ENCODE measurements at regions not wholly inside any gene's neighbourhood (a gene's known extent, or its start where the extent isn't known, plus 50 kb on each side); places are given as distances from the start of the nearest gene placed in this dataset.

DNA sequence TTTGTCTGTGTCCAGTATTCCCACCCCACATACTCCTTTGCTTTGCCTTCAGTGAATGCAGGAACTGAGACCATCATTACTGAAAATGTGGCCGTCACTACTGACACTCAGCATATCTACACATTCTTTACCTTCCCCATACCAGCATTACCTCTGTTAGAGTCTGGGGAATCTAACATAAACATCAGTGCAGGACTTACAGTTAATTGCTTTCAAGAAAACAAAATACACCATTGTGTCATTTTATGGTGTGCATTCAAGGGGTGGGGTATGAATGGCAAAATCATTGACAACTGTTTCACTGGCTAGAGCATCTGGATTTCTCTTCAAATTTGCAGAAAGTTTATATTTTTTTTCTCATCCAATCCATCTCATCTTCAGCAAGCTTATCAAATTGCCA is 731.4 kb upstream of the RIOK2 start:
- no peak for TF ChIP-seq POLR2A (IDR thresholded peaks at IDR 0.05; ENCODE audit: low read depth, low read length)
- TF ChIP-seq TAF1 (IDR thresholded peaks at IDR 0.05; ENCODE audit: borderline replicate concordance, low read depth, low read length), result no peak

All from GM12892 (cell line).